ENCODE measurements at regions not wholly inside any gene's neighbourhood (a gene's known extent, or its start where the extent isn't known, plus 50 kb on each side); places are given as distances from the start of the nearest gene placed in this dataset.
"Not testable (repeated sequence)": the region's sequence is repeated elsewhere in the genome, so short reads cannot be mapped to it uniquely, and the experiment has no call there.

- no peaks in the 10 kb centered on the region for H3K9me3 Mint-ChIP-seq
- H3K4me3 Mint-ChIP-seq, result no peak overlapping the region
- no peaks in the 10 kb centered on the region for H3K36me3 Mint-ChIP-seq (ENCODE audit: low read depth)
- H3K27me3 Mint-ChIP-seq, result no peaks in the 10 kb centered on the region
- no peaks in the 10 kb centered on the region for H3K4me1 Mint-ChIP-seq (ENCODE audit: low read depth)
- no peak overlapping the region for H3K27ac Mint-ChIP-seq
Measured at GRCh38 chr6:131336596-131336995, 201.3 kb downstream of the AKAP7 start.

GRCh38 chr6:131346896-131347295 lies 211.6 kb downstream of the AKAP7 start:
- H3K9me3 Mint-ChIP-seq; H3K36me3 Mint-ChIP-seq (ENCODE audit: low read depth); H3K27me3 Mint-ChIP-seq: not testable (repeated sequence)

GRCh38 chr6:131348572-131348971 lies 213.3 kb downstream of the AKAP7 start:
- Mint-ChIP-seq H3K27ac (no peak overlapping the region), H3K4me1 (ENCODE audit: low read depth) (peaks cover 13% of the 10 kb centered on the region), H3K4me3 (no peak overlapping the region), H3K36me3 (ENCODE audit: low read depth) (no peaks in the 10 kb centered on the region), H3K27me3 (no peaks in the 10 kb centered on the region), H3K9me3 (no peaks in the 10 kb centered on the region)

More at GRCh38 chr6:131346896-131347295, 211.6 kb downstream of the AKAP7 start:
- peaks cover 13% of the 10 kb centered on the region for H3K4me1 Mint-ChIP-seq (ENCODE audit: low read depth)
- H3K4me3 Mint-ChIP-seq, H3K27ac Mint-ChIP-seq: not testable (repeated sequence)

- Mint-ChIP-seq H3K4me1 (ENCODE audit: low read depth) (peaks cover 13% of the 10 kb centered on the region), H3K4me3 (no peak overlapping the region), H3K27me3 (no peaks in the 10 kb centered on the region), H3K36me3 (ENCODE audit: low read depth) (no peaks in the 10 kb centered on the region), H3K27ac (no peak overlapping the region), H3K9me3 (no peaks in the 10 kb centered on the region)
Measured at GRCh38 chr6:131349199-131349598, 213.9 kb downstream of the AKAP7 start.

- Mint-ChIP-seq H3K4me1 (ENCODE audit: low read depth) (peaks cover 12% of the 10 kb centered on the region), H3K27me3 (no peaks in the 10 kb centered on the region), H3K4me3 (no peak overlapping the region), H3K27ac (no peak overlapping the region), H3K9me3 (no peaks in the 10 kb centered on the region), H3K36me3 (ENCODE audit: low read depth) (no peaks in the 10 kb centered on the region)
Measured at GRCh38 chr6:131353106-131353505, 217.8 kb downstream of the AKAP7 start.

- H3K4me3 Mint-ChIP-seq, result no peak overlapping the region
- H3K27ac Mint-ChIP-seq, result no peak overlapping the region
- peaks cover 5% of the 10 kb centered on the region for H3K4me1 Mint-ChIP-seq (ENCODE audit: low read depth)
- H3K27me3 Mint-ChIP-seq, result no peaks in the 10 kb centered on the region
- no peaks in the 10 kb centered on the region for H3K36me3 Mint-ChIP-seq (ENCODE audit: low read depth)
- no peaks in the 10 kb centered on the region for H3K9me3 Mint-ChIP-seq
Measured at GRCh38 chr6:131353876-131354275, 218.6 kb downstream of the AKAP7 start.

GRCh38 chr6:131354356-131354755 lies 218.7 kb upstream of the ARG1 start:
- Mint-ChIP-seq H3K9me3 (no peaks in the 10 kb centered on the region), H3K27me3 (no peaks in the 10 kb centered on the region), H3K27ac (no peak overlapping the region), H3K4me1 (ENCODE audit: low read depth) (no peaks in the 10 kb centered on the region), H3K4me3 (no peak overlapping the region), H3K36me3 (ENCODE audit: low read depth) (no peaks in the 10 kb centered on the region)

- Mint-ChIP-seq H3K36me3 (ENCODE audit: low read depth) (no peaks in the 10 kb centered on the region), H3K27ac (no peak overlapping the region), H3K27me3 (no peaks in the 10 kb centered on the region)
Measured at GRCh38 chr6:131356161-131356560, 216.9 kb upstream of the ARG1 start.

GRCh38 chr6:131357501-131357900 lies 215.5 kb upstream of the ARG1 start:
- Mint-ChIP-seq H3K4me3 (no peak overlapping the region), H3K27ac (no peak overlapping the region), H3K9me3 (no peaks in the 10 kb centered on the region), H3K4me1 (ENCODE audit: low read depth) (peaks cover 8% of the 10 kb centered on the region), H3K36me3 (ENCODE audit: low read depth) (no peaks in the 10 kb centered on the region), H3K27me3 (no peaks in the 10 kb centered on the region)

More at GRCh38 chr6:131356161-131356560, 216.9 kb upstream of the ARG1 start:
- H3K4me3 Mint-ChIP-seq, result no peak overlapping the region
- peaks cover 6% of the 10 kb centered on the region for H3K4me1 Mint-ChIP-seq (ENCODE audit: low read depth)
- H3K9me3 Mint-ChIP-seq, result no peaks in the 10 kb centered on the region

- H3K27ac Mint-ChIP-seq, result no peak overlapping the region
- H3K27me3 Mint-ChIP-seq, result no peaks in the 10 kb centered on the region
- H3K9me3 Mint-ChIP-seq, result no peaks in the 10 kb centered on the region
- no peak overlapping the region for H3K4me3 Mint-ChIP-seq
- H3K36me3 Mint-ChIP-seq (ENCODE audit: low read depth), result no peaks in the 10 kb centered on the region
- peaks cover 38% of the 10 kb centered on the region for H3K4me1 Mint-ChIP-seq (ENCODE audit: low read depth)
Measured at GRCh38 chr6:131362070-131362469, 211.0 kb upstream of the ARG1 start.

- no peaks in the 10 kb centered on the region for H3K9me3 Mint-ChIP-seq
- H3K27me3 Mint-ChIP-seq, result no peaks in the 10 kb centered on the region
- no peaks in the 10 kb centered on the region for H3K36me3 Mint-ChIP-seq (ENCODE audit: low read depth)
- H3K4me1 Mint-ChIP-seq (ENCODE audit: low read depth), result peaks cover 38% of the 10 kb centered on the region
- no peak overlapping the region for H3K27ac Mint-ChIP-seq
- H3K4me3 Mint-ChIP-seq, result no peak overlapping the region
Measured at GRCh38 chr6:131362696-131363095, 210.3 kb upstream of the ARG1 start.

- Mint-ChIP-seq H3K4me3 (no peak overlapping the region), H3K27ac (no peak overlapping the region), H3K27me3 (no peaks in the 10 kb centered on the region), H3K9me3 (no peaks in the 10 kb centered on the region), H3K4me1 (ENCODE audit: low read depth) (peaks cover 50% of the 10 kb centered on the region), H3K36me3 (ENCODE audit: low read depth) (no peaks in the 10 kb centered on the region)
Measured at GRCh38 chr6:131363947-131364834, 208.8 kb upstream of the ARG1 start.

- Mint-ChIP-seq H3K27ac (no peak overlapping the region), H3K4me3 (no peak overlapping the region), H3K36me3 (ENCODE audit: low read depth) (no peaks in the 10 kb centered on the region), H3K4me1 (ENCODE audit: low read depth) (peaks cover 46% of the 10 kb centered on the region), H3K9me3 (no peaks in the 10 kb centered on the region), H3K27me3 (no peaks in the 10 kb centered on the region)
Measured at GRCh38 chr6:131366223-131366622, 206.8 kb upstream of the ARG1 start.

- H3K4me3 Mint-ChIP-seq, result no peak overlapping the region
- no peak overlapping the region for H3K27ac Mint-ChIP-seq
- no peaks in the 10 kb centered on the region for H3K36me3 Mint-ChIP-seq (ENCODE audit: low read depth)
Measured at GRCh38 chr6:131367206-131367873, 205.7 kb upstream of the ARG1 start.

GRCh38 chr6:131368198-131368911 lies 204.7 kb upstream of the ARG1 start:
- no peak overlapping the region for H3K4me3 Mint-ChIP-seq
- peaks cover 3% of the 10 kb centered on the region for H3K9me3 Mint-ChIP-seq

More at GRCh38 chr6:131367206-131367873, 205.7 kb upstream of the ARG1 start:
- H3K27me3 Mint-ChIP-seq, result no peaks in the 10 kb centered on the region
- H3K9me3 Mint-ChIP-seq, result no peaks in the 10 kb centered on the region
- peaks cover 45% of the 10 kb centered on the region for H3K4me1 Mint-ChIP-seq (ENCODE audit: low read depth)

More at GRCh38 chr6:131368198-131368911, 204.7 kb upstream of the ARG1 start:
- H3K27me3 Mint-ChIP-seq, result no peaks in the 10 kb centered on the region
- no peaks in the 10 kb centered on the region for H3K36me3 Mint-ChIP-seq (ENCODE audit: low read depth)
- H3K27ac Mint-ChIP-seq, result no peak overlapping the region
- H3K4me1 Mint-ChIP-seq (ENCODE audit: low read depth), result peaks cover 44% of the 10 kb centered on the region
